Adipocyte (in vitro differentiated cells): ENCODE measurements at regions not wholly inside any gene's neighbourhood (a gene's known extent, or its start where the extent isn't known, plus 50 kb on each side); places are given as distances from the start of the nearest gene placed in this dataset.

Experiments used
- DNase-seq: peaks from one replicate; pipeline ENCODE4 v3.0.0-alpha.2; 2015; ENCODE audit warnings: low read depth
- H3K27me3 ChIP-seq: replicated peaks from 2 replicates; pipeline ENCODE4 v1.7.0; 2013; ENCODE audit warnings: mild to moderate bottlenecking, low read length, moderate library complexity; ENCODE audit not compliant: control insufficient read depth, insufficient read depth
- H3K36me3 ChIP-seq: 2 replicates; pipeline ENCODE4 v1.7.0; 2013; ENCODE audit warnings: low read length, mild to moderate bottlenecking, moderate library complexity; ENCODE audit not compliant: control insufficient read depth, insufficient read depth, severe bottlenecking
- H3K4me1 ChIP-seq: 2 replicates; pipeline ENCODE4 v1.7.0; 2013; ENCODE audit warnings: mild to moderate bottlenecking, low read length, moderate library complexity; ENCODE audit not compliant: control insufficient read depth, insufficient read depth
- H3K4me3 ChIP-seq: 2 replicates; pipeline ENCODE4 v1.7.0; 2013; ENCODE audit warnings: mild to moderate bottlenecking, low read length, moderate library complexity
- H3K9ac ChIP-seq: 2 replicates; pipeline ENCODE4 v1.7.0; 2013; ENCODE audit warnings: mild to moderate bottlenecking, low read length, moderate library complexity
- H3K9me3 ChIP-seq: 2 replicates; pipeline ENCODE4 v1.7.0; 2013; ENCODE audit warnings: mild to moderate bottlenecking, low read length, moderate library complexity; ENCODE audit not compliant: control insufficient read depth

DNA sequence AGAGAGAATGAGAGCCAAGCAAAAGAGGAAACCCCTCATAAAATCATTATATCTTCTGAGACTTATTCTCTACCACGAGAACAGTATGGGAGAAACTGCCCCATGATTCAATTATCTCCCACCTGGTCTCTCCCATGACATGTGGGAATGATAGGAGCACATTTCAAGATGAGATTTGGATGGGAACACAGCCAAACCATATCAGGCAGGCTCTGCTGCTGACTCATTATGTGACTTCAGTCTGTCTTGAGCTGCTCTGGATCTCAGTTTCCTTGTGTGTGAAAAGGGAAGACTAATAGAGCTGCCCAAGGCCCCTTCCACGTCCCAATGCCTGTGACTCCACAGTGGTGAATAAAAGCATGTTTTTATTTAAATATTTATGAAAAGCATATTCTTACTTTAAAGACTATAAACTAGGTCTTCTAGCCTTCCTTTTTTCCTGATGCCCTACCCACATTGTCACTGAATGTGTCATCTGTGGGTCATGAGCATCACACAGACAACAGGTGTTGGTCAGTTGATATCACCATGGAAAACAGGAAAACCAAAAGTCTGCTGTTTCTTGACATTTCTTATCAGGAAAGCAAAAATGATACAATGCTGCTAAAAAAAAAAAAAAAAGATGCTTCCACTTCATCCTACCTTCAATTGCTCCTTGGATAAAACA lies 96.0 kb upstream of the PPP2R3A start:
- Histone ChIP-seq H3K4me1 (no peaks in the 10 kb centered on the region), H3K27me3 (no peaks in the 10 kb centered on the region), H3K9me3 (peaks cover 18% of the 10 kb centered on the region), H3K4me3 (no peak overlapping the region), H3K36me3 (no peaks in the 10 kb centered on the region), H3K9ac (no peak overlapping the region)
- DNase-seq = no peak

DNA sequence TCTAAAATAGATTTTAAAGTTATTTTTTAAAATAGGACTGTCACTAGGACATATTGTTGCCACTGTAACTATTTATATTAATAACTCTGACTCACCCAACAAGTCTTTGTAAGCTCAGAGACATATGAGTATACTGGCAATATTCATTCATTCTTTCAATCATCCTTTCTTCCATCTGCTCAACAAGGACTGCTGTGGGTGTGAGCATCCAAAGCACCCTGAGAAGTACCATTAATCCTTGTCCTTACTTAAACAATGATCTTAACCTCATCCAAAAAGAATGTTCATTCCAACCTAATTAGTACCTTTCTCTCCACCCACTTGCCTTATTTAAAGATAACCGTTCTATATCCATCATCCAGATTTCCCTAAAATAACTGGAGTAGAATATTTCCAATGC lies 94.2 kb upstream of the PPP2R3A start:
- peaks cover 26% of the 10 kb centered on the region for H3K9me3 ChIP-seq
- no peak for DNase-seq
- H3K27me3 ChIP-seq = no peaks in the 10 kb centered on the region
- H3K36me3 ChIP-seq = no peaks in the 10 kb centered on the region
- H3K4me3 ChIP-seq = no peak overlapping the region
- H3K9ac ChIP-seq = no peak overlapping the region
- no peaks in the 10 kb centered on the region for H3K4me1 ChIP-seq

DNA sequence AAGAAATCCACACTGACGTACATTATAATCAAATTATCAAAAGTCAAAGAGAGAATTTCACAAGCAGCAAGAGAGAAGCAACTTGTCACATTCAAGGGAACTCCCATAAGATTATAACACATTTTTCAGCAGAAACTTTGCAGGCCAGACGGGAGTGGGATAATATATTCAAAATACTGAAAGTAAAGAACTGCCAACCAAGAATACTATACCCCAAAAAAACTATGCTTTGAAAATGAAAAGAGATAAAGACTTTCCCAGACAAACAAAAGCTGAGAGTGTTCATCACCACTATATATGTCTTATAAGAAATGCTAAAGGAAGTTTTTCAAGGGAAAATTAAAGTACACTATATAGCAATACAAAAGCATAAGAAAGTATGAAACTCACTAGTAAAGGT lies 91.5 kb upstream of the PPP2R3A start:
- no peak overlapping the region for H3K4me3 ChIP-seq
- H3K9ac ChIP-seq = no peak overlapping the region
- no peaks in the 10 kb centered on the region for H3K4me1 ChIP-seq
- no peaks in the 10 kb centered on the region for H3K36me3 ChIP-seq
- peaks cover 29% of the 10 kb centered on the region for H3K9me3 ChIP-seq
- H3K27me3 ChIP-seq = no peaks in the 10 kb centered on the region
- DNase-seq = no peak

DNA sequence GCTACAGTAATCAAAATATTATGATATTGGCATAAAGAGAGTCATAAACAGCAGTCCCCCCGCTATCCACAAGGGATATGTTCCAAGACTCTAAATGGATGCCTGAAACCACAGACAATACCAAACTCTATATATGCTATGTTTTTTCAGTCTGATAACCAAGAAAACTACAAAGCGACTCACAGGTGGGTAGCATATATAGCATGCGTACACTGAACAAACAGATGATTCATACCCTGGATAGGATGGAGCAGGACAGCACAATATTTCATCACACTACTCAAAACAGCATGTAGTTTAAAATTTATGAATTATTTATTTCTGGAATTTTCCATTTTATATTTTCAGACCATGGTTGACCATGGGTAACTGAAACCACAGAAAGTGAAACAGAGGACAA lies 87.0 kb upstream of the PPP2R3A start:
- Histone ChIP-seq H3K4me1 (no peaks in the 10 kb centered on the region), H3K27me3 (no peaks in the 10 kb centered on the region), H3K9ac (no peak overlapping the region), H3K4me3 (no peak overlapping the region), H3K36me3 (no peaks in the 10 kb centered on the region), H3K9me3 (peaks cover 22% of the 10 kb centered on the region)
- no peak for DNase-seq

DNA sequence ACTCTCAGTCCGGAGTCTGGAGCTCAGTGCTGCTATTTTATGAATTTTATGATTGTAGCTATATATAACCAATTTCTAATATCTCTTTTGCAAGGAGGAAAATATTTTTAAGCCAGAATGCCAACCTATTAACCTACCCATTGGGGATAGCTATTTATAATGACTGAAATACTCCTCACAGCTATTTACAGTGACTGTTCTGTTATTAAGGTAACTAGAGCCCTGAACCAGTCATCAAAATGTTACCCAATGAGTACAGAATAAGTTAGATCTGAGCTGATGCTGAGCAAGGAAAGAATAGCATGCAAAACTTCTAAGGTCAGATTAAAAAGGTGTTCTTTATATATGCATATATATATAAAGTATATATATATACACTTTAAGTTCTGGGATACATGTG lies 79.6 kb upstream of the PPP2R3A start:
- Histone ChIP-seq H3K27me3 (no peaks in the 10 kb centered on the region), H3K9me3 (no peaks in the 10 kb centered on the region), H3K9ac (no peak overlapping the region), H3K4me1 (no peaks in the 10 kb centered on the region), H3K4me3 (no peak overlapping the region), H3K36me3 (no peaks in the 10 kb centered on the region)
- DNase-seq = no peak

DNA sequence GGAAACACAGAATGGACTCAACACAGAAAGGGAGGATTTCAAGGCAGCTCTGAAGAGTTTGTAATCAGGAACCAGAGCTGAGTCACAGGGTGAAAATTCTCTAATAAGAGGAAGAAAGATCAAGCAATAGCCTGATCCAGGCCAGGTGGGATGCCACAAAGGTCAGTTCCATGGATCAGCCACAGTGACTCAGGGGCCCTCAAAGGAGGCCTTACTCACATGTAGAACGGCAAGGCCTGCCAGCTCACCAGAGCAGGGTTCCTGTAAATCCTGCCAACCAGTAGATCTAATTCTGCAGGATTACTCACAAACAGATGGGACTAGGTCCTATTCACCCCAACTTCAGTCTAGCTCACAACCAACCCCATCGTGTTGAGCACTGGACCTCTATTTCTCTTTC lies 78.3 kb upstream of the PPP2R3A start:
- no peak overlapping the region for H3K4me3 ChIP-seq
- no peak overlapping the region for H3K9ac ChIP-seq
- DNase-seq = no peak
- H3K27me3 ChIP-seq = no peaks in the 10 kb centered on the region
- H3K36me3 ChIP-seq = no peaks in the 10 kb centered on the region
- H3K9me3 ChIP-seq = no peaks in the 10 kb centered on the region
- no peaks in the 10 kb centered on the region for H3K4me1 ChIP-seq

DNA sequence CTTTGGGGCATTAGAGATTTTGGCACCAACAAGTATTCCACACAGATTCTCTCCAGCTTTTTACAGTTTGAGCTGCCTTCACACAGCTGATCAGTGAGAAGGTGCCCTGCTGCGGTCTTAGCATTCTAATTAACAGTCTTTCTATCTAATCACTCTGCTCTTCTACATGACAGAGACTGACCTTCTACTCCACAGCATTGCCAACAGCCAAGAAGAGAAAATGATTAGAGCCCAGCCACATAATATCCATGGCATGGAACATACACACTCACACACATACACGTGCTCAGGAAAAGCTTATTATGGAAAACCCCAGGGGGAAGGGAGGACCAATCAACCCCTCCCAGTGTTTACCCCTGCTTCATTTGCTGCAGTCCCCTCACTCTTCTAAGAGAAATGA lies 76.1 kb upstream of the PPP2R3A start:
- no peak for DNase-seq
- Histone ChIP-seq H3K27me3 (no peaks in the 10 kb centered on the region), H3K9me3 (no peaks in the 10 kb centered on the region), H3K4me1 (no peaks in the 10 kb centered on the region), H3K4me3 (no peak overlapping the region), H3K9ac (no peak overlapping the region), H3K36me3 (no peaks in the 10 kb centered on the region)

DNA sequence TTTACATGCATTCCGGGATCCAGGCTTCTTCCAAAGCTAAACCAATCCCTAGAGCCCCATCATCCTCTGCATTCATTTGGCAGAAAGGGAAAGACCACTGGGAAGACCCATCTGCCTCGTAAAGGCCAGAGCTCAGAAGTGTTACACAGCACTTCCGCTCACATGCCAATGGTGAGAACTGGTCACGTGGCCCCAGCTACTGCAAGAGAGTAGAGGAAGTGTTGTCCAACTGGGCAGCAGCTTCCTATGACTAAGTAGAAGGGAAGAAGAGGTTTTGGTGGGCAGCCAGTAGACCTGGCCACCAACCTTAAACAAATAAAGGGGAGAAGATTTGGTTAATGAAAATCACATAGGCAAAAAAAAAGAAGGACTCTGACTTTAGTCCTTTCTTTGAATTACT lies 74.4 kb upstream of the PPP2R3A start:
- peaks cover 10% of the 10 kb centered on the region for H3K4me1 ChIP-seq
- H3K9ac ChIP-seq = no peak overlapping the region
- no peaks in the 10 kb centered on the region for H3K27me3 ChIP-seq
- no peak overlapping the region for H3K4me3 ChIP-seq
- no peak for DNase-seq
- no peaks in the 10 kb centered on the region for H3K36me3 ChIP-seq
- H3K9me3 ChIP-seq = no peaks in the 10 kb centered on the region

DNA sequence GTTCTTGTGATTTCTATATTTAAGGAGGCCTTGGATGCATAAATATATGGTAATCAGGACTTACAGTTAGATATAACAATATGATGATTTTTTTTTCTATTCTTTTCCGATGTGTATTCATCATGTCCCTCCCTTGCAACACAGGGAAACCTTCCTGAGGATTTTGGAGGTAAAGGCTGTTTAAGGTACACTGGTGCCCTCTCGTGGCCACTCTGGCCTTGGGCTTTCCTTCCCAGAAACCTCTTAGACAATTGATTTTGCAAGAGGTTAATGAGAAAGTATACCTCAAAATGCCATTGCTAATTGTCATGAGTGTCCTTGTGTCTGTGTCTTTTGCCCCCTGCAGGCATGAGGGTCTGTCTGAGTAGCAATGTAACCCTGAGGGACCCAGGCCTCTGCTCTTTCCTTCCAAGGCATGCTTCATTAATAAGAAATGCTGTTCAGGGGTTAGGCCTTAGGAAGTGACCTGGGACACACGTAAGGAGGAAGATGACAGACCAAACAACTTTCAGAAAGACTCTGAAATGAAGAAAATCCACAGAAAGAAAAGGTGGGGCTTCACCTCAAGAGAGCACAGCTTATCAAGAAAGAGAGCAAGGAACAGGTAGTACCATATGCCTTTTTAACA lies 70.3 kb upstream of the PPP2R3A start:
- Histone ChIP-seq H3K9ac (peak overlapping the region; percentile 60), H3K9me3 (no peaks in the 10 kb centered on the region), H3K4me1 (peaks cover 20% of the 10 kb centered on the region), H3K36me3 (no peaks in the 10 kb centered on the region), H3K27me3 (no peaks in the 10 kb centered on the region), H3K4me3 (no peak overlapping the region)
- peak; percentile 87 for DNase-seq

DNA sequence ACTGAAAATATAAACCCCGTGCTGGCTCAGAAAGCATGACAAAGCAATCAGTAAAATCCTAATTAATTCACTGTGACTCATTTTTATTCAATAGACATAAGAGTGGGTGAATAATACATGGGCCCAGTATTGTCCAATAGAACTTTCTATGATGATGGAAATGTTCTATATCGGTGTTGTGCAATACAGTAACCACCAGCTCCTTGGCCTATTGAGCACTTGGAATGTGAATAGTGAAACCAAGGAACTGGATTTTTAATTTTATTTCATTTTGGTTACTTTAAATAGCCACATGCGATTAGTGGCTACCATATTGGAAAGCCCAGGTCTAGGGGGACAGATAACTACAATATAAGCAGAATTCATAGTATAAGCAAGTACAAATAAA lies 69.8 kb upstream of the PPP2R3A start:
- Histone ChIP-seq H3K9me3 (peaks cover under 1% of the 10 kb centered on the region), H3K36me3 (no peaks in the 10 kb centered on the region), H3K4me1 (peaks cover 20% of the 10 kb centered on the region), H3K27me3 (no peaks in the 10 kb centered on the region), H3K9ac (peak overlapping the region; percentile 60), H3K4me3 (no peak overlapping the region)
- DNase-seq = peak; percentile 37

DNA sequence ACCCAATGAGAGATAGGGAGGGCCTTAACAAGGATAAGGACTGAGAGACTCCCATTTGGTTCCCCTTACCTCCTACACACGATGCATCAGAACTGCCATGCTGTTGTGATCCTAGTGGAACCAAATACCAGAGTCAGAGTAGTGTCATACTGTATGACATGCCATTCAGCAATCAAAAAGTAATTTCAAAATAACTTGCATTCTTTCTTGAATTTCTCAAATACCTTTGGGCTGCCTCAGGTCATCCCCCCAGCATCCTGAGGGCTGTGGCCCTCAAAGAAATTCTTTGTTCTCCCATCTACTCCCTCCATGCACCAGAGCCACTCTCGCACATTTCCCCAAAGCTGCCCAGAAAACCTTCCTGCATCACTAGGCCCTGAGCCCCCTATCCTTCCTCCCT lies 68.9 kb upstream of the PPP2R3A start:
- Histone ChIP-seq H3K27me3 (no peaks in the 10 kb centered on the region), H3K9me3 (peaks cover 2% of the 10 kb centered on the region), H3K36me3 (no peaks in the 10 kb centered on the region), H3K4me1 (peaks cover 20% of the 10 kb centered on the region), H3K9ac (peak overlapping the region; percentile 36), H3K4me3 (no peak overlapping the region)
- DNase-seq = no peak

DNA sequence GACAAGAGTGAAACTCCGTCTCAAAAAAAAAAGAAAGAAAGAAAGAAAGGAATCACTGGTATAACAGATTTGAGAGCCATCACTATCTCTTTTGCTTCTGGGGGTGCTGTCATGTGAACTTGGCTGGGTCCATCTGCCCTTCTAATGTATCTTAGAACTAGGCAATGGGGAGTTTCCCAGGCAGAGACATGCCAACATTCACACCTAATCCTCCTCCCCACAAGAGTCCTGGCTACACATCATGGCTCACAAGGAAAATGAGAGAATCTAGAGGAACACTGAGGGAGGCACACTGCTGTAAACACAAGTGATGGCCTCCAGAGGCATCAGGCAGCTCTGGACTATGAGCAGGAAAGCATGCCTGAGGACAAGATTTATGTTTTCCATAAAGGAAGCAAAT lies 67.8 kb upstream of the PPP2R3A start:
- Histone ChIP-seq H3K9ac (no peak overlapping the region), H3K9me3 (peaks cover 2% of the 10 kb centered on the region), H3K4me1 (peaks cover 20% of the 10 kb centered on the region), H3K36me3 (no peaks in the 10 kb centered on the region), H3K4me3 (no peak overlapping the region), H3K27me3 (no peaks in the 10 kb centered on the region)
- DNase-seq = no peak
